B cell (primary cell): ENCODE measurements at regions not wholly inside any gene's neighbourhood (a gene's known extent, or its start where the extent isn't known, plus 50 kb on each side); places are given as distances from the start of the nearest gene placed in this dataset.

Experiments
- ATAC-seq: fragments of 200-7000 bp; cut with Tn5 transposase; one replicate; pipeline ENCODE4 v1.10.0; 2021; ENCODE audit warnings: low read depth, mild to moderate bottlenecking, moderate number of reproducible peaks, moderate library complexity
- CTCF ChIA-PET: fragments of 350-600 bp; sonication (Branson Sonifier 250); formaldehyde crosslinking; loops from one replicate; lab custom pipeline; 2021; ENCODE audit warnings: antibody characterized with exemption, inconsistent platforms; lab: Charles Lee
- POLR2A ChIA-PET: fragments of 350-600 bp; sonication (Branson Sonifier 250); formaldehyde crosslinking; loops from one replicate; lab custom pipeline; 2021; ENCODE audit warnings: antibody characterized with exemption; lab: Charles Lee
- DNase-seq: peaks from one replicate; pipeline ENCODE4 v3.0.0; 2013
- H2AFZ ChIP-seq: 2 replicates; pipeline ENCODE4 v1.6.1; 2012; ENCODE audit warnings: mild to moderate bottlenecking, low read depth, low read length; ENCODE audit not compliant: insufficient read depth, poor library complexity, severe bottlenecking
- H3K27ac ChIP-seq, 2 donors: 1 replicate in 1 of 2; 2 replicates in 1 of 2; pipeline ENCODE4 v1.5.1; 2012 to 2013; ENCODE audit warnings: low read length in 2 of 2, mild to moderate bottlenecking in 2 of 2, moderate library complexity in 1 of 2
- H3K27me3 ChIP-seq, 4 experiments: fragments of 200-600 bp in 1 of 4; sonication (generic) in 1 of 4; replicated peaks in 1 of 4; 1 replicate in 2 of 4; 2 replicates in 2 of 4; pipeline versions ENCODE4 v1.6.1 to v1.7.0; 2013 to 2016; ENCODE audit warnings: low read length in 3 of 4, mild to moderate bottlenecking in 2 of 4, mixed read lengths in 1 of 4, moderate library complexity in 1 of 4; ENCODE audit not compliant: insufficient read depth in 4 of 4, control insufficient read depth in 3 of 4; ENCODE audit errors: control extremely low read depth in 1 of 4
- H3K36me3 ChIP-seq, 2 experiments: replicated peaks in 1 of 2; 1 replicate in 1 of 2; 2 replicates in 1 of 2; pipeline versions ENCODE4 v1.6.1 to v1.7.1; 2013; ENCODE audit warnings: low read length in 1 of 2; ENCODE audit not compliant: insufficient read depth in 2 of 2, control insufficient read depth in 1 of 2; ENCODE audit errors: control extremely low read depth in 1 of 2, extremely low read depth in 1 of 2
- H3K4me1 ChIP-seq, 2 donors: fragments of 200-600 bp in 1 of 2; sonication (generic) in 1 of 2; 1 replicate in 1 of 2; 2 replicates in 1 of 2; pipeline versions ENCODE4 v1.5.1 to v1.6.1; 2013 to 2017; ENCODE audit warnings: low read length in 2 of 2; ENCODE audit not compliant: control insufficient read depth in 2 of 2, insufficient read depth in 2 of 2
- H3K4me2 ChIP-seq: replicated peaks from 2 replicates; pipeline ENCODE3; 2012; ENCODE audit warnings: mild to moderate bottlenecking, low read depth, low read length; ENCODE audit not compliant: poor library complexity, severe bottlenecking
- H3K4me3 ChIP-seq, 5 experiments: fragments of 200-600 bp in 1 of 5; sonication (generic) in 1 of 5; 1 replicate in 3 of 5; 2 replicates in 2 of 5; pipeline versions ENCODE4 v1.5.1 to v1.7.0; 2011 to 2016; ENCODE audit warnings: low read length in 4 of 5, mild to moderate bottlenecking in 4 of 5, low read depth in 2 of 5, control low read depth in 1 of 5, moderate library complexity in 1 of 5; ENCODE audit not compliant: insufficient read depth in 1 of 5; ENCODE audit errors: control extremely low read depth in 1 of 5, extremely low read depth in 1 of 5
- H3K79me2 ChIP-seq: fragments of 200-600 bp; sonication (generic); one replicate; pipeline ENCODE4 v1.6.0; 2016; ENCODE audit warnings: low read length; ENCODE audit not compliant: control insufficient read depth, insufficient read depth
- H3K9ac ChIP-seq: fragments of 200-600 bp; sonication (generic); 2 replicates; pipeline ENCODE4 v1.6.1; 2017; ENCODE audit warnings: mild to moderate bottlenecking, low read length, moderate library complexity
- H3K9me3 ChIP-seq, 3 donors: one replicate each; pipeline versions ENCODE4 v1.6.1 to v1.7.1; 2013; ENCODE audit warnings: low read length in 2 of 3; ENCODE audit not compliant: control insufficient read depth in 2 of 3, insufficient read depth in 1 of 3; ENCODE audit errors: control extremely low read depth in 1 of 3
- H4K20me1 ChIP-seq: 2 replicates; pipeline ENCODE4 v1.6.0; 2012; ENCODE audit warnings: mild to moderate bottlenecking, low read length; ENCODE audit not compliant: insufficient read depth, control insufficient read depth, poor library complexity, severe bottlenecking
- H3K27ac Mint-ChIP-seq: one replicate; pipeline ENCODE4 v1.8.0; 2021; ENCODE audit warnings: mixed read lengths
- H3K27me3 Mint-ChIP-seq: one replicate; pipeline ENCODE4 v1.8.0; 2021; ENCODE audit warnings: mixed read lengths
- H3K4me1 Mint-ChIP-seq: one replicate; pipeline ENCODE4 v1.8.0; 2021; ENCODE audit warnings: mixed read lengths
- H3K4me3 Mint-ChIP-seq: one replicate; pipeline ENCODE4 v1.8.0; 2021; ENCODE audit warnings: mixed read lengths
- H3K9me3 Mint-ChIP-seq: one replicate; pipeline ENCODE4 v1.8.0; 2022; ENCODE audit warnings: mixed read lengths; ENCODE audit not compliant: insufficient read depth
- EZH2 ChIP-seq: IDR thresholded peaks from 2 replicates; pipeline ENCODE4 v1.6.1; 2012; ENCODE audit warnings: borderline replicate concordance, low read depth, mild to moderate bottlenecking, moderate library complexity, low read length; ENCODE audit not compliant: insufficient read depth, poor library complexity, severe bottlenecking
- WGBS: methylation state at CpG from one replicate; pipeline ENCODE4 v1.1.5; 2013; ENCODE audit warnings: missing lambda C conversion rate; ENCODE audit not compliant: insufficient coverage; 5-methylcytosine and 5-hydroxymethylcytosine counted together
- intact Hi-C: fragments of 100-400 bp; cut with micrococcal nuclease; formaldehyde crosslinking; loops from one replicate; pipeline ENCODE4 v1.10.0; 2022
- TF ChIP-seq, protein P1 (sequence below): fragments of 200-600 bp; IDR thresholded peaks from one replicate; pipeline ENCODE4 v1.8.0; 2022; ENCODE audit warnings: antibody characterized with exemption, mild to moderate bottlenecking

DNA sequence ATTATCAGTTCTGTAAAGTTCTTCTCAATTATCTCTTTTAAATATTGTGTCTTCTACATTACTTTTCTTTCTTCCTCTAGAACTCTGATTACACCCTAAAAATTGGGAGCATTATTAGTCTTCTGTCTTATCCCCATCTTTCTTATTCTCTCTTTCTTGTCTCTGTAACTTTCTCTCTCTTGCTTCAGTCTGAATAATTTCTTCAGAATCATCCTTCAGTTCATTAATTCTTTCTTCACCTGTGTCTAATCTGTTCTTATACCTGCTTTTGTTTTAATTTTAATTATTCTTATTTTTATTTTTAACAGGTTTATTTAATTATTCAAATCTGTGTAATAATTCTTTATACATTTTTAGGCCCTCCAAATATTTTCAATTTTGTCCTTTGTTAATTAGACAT, 114.3 kb downstream of the GATA3 start:
- no peaks in the 10 kb centered on the region for H3K27me3 Mint-ChIP-seq
- ATAC-seq (no peak), DNase-seq (no peak)
- intact Hi-C loops = no loop called here
- TF ChIP-seq, protein P1, sequence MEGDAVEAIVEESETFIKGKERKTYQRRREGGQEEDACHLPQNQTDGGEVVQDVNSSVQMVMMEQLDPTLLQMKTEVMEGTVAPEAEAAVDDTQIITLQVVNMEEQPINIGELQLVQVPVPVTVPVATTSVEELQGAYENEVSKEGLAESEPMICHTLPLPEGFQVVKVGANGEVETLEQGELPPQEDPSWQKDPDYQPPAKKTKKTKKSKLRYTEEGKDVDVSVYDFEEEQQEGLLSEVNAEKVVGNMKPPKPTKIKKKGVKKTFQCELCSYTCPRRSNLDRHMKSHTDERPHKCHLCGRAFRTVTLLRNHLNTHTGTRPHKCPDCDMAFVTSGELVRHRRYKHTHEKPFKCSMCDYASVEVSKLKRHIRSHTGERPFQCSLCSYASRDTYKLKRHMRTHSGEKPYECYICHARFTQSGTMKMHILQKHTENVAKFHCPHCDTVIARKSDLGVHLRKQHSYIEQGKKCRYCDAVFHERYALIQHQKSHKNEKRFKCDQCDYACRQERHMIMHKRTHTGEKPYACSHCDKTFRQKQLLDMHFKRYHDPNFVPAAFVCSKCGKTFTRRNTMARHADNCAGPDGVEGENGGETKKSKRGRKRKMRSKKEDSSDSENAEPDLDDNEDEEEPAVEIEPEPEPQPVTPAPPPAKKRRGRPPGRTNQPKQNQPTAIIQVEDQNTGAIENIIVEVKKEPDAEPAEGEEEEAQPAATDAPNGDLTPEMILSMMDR = no peak
- TF ChIP-seq EZH2 = no peak
- ChIA-PET POLR2A (no interaction called here), CTCF (no interaction called here)
- H3K36me3 ChIP-seq = no peaks in the 10 kb centered on the region
- no peak overlapping the region for H2AFZ ChIP-seq
- no peaks in the 10 kb centered on the region for H3K4me1 ChIP-seq
- no peak overlapping the region for H3K27ac ChIP-seq
- H3K9me3 ChIP-seq = peaks cover 1 to 9% (median 7%) of the 10 kb centered on the region in 3 donors
- H3K4me2 ChIP-seq = no peak overlapping the region
- H3K4me1 Mint-ChIP-seq = no peaks in the 10 kb centered on the region
- no peak overlapping the region for H3K4me3 ChIP-seq
- no peak overlapping the region for H3K27ac Mint-ChIP-seq
- H3K9me3 Mint-ChIP-seq = peaks cover 21% of the 10 kb centered on the region
- no peaks in the 10 kb centered on the region for H4K20me1 ChIP-seq
- H3K9ac ChIP-seq = no peak overlapping the region
- no peaks in the 10 kb centered on the region for H3K79me2 ChIP-seq
- H3K27me3 ChIP-seq = no peaks in the 10 kb centered on the region
- no peak overlapping the region for H3K4me3 Mint-ChIP-seq

DNA sequence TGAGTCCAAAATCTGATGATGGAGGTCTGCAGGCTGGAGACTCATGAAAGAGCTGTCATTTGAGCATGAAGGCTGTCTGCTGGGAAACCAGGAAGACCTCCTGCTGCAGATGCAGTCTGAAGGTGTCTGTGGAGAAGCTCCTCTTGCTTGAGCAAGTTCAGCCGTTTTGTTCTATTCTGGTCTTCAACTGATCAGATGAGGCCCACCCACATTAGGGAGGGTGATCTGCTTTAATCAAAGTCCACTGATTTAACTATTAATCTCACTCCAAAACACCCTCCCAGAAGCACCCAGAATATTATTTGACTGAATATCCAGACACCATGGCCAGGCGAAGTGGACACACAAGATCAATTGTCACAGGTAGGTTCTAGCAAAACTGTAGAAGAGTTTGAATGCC, 116.5 kb downstream of the GATA3 start:
- peaks cover 1 to 9% (median 7%) of the 10 kb centered on the region in 3 donors for H3K9me3 ChIP-seq
- H3K9me3 Mint-ChIP-seq = peaks cover 17% of the 10 kb centered on the region
- H3K27ac Mint-ChIP-seq = no peak overlapping the region
- intact Hi-C loops = no loop called here
- H4K20me1 ChIP-seq = no peaks in the 10 kb centered on the region
- no peak overlapping the region for H3K4me3 Mint-ChIP-seq
- H3K4me1 ChIP-seq = no peaks in the 10 kb centered on the region
- DNase-seq (no peak), ATAC-seq (no peak)
- no peak overlapping the region for H2AFZ ChIP-seq
- no peak overlapping the region for H3K4me3 ChIP-seq
- H3K9ac ChIP-seq = no peak overlapping the region
- H3K27me3 ChIP-seq = no peaks in the 10 kb centered on the region
- 100% methylated on average over 1 of the region's 2 CpGs for WGBS
- H3K36me3 ChIP-seq = no peaks in the 10 kb centered on the region
- TF ChIP-seq, protein P1 = no peak
- no peak for TF ChIP-seq EZH2
- H3K79me2 ChIP-seq = no peaks in the 10 kb centered on the region
- H3K4me2 ChIP-seq = no peak overlapping the region
- ChIA-PET POLR2A (no interaction called here), CTCF (no interaction called here)
- H3K27ac ChIP-seq = no peak overlapping the region
- H3K4me1 Mint-ChIP-seq = no peaks in the 10 kb centered on the region
- no peaks in the 10 kb centered on the region for H3K27me3 Mint-ChIP-seq
